Gastrocnemius medialis (tissue), 4 donors: ENCODE measurements at regions not wholly inside any gene's neighbourhood (a gene's known extent, or its start where the extent isn't known, plus 50 kb on each side); places are given as distances from the start of the nearest gene placed in this dataset.

Source experiments
- POLR2A ChIP-seq, 2 donors: fragments of 450-650 bp; IDR thresholded peaks; one replicate each; pipeline ENCODE4 v1.6.1; 2017; ENCODE audit warnings: antibody characterized with exemption in 2 of 2, mild to moderate bottlenecking in 2 of 2, moderate library complexity in 2 of 2
- TF ChIP-seq, protein P1 (sequence below), 5 experiments: fragments of 450-650 bp in 3 of 5; fragments of 200-600 bp in 2 of 5; sonication (generic) in 2 of 5; IDR thresholded peaks in 4 of 5; conservative IDR thresholded peaks in 1 of 5; 1 replicate in 4 of 5; 2 replicates in 1 of 5; pipeline ENCODE4 v1.5.1; 2016 to 2019; ENCODE audit warnings: antibody characterized with exemption in 5 of 5, mild to moderate bottlenecking in 3 of 5, moderate library complexity in 3 of 5

DNA sequence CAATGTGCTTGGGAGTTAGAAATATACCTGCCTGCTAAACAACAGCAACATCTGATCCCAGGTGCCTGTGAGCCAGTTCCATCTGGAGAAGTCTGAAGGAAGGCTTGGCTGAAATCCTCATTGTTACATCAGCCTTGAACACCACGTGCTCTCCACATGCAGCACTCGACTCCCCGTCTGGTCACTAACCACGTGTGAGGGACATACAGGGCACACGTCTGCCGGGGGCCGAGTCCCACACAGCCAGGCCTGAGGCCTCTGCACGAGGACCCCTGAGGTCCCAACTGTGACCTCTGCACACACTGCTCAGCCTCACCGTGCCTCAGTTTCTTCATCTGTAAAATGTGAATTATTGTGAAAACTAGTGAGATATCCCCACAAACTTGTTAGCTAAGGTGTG, 236.5 kb upstream of the SALL3 start:
- TF ChIP-seq POLR2A (IDR thresholded peaks at IDR 0.05) = no peak
- TF ChIP-seq, protein P1, sequence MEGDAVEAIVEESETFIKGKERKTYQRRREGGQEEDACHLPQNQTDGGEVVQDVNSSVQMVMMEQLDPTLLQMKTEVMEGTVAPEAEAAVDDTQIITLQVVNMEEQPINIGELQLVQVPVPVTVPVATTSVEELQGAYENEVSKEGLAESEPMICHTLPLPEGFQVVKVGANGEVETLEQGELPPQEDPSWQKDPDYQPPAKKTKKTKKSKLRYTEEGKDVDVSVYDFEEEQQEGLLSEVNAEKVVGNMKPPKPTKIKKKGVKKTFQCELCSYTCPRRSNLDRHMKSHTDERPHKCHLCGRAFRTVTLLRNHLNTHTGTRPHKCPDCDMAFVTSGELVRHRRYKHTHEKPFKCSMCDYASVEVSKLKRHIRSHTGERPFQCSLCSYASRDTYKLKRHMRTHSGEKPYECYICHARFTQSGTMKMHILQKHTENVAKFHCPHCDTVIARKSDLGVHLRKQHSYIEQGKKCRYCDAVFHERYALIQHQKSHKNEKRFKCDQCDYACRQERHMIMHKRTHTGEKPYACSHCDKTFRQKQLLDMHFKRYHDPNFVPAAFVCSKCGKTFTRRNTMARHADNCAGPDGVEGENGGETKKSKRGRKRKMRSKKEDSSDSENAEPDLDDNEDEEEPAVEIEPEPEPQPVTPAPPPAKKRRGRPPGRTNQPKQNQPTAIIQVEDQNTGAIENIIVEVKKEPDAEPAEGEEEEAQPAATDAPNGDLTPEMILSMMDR (IDR thresholded peaks at IDR 0.05 in 4 of 5, conservative IDR thresholded peaks at IDR 0.05 in 1 of 5) = no peak
